ENCODE measurements at regions not wholly inside any gene's neighbourhood (a gene's known extent, or its start where the extent isn't known, plus 50 kb on each side); places are given as distances from the start of the nearest gene placed in this dataset.

- TF ChIP-seq CBFB (IDR thresholded peaks at IDR 0.05; ENCODE audit: low read depth) (no peak), POLR2A (IDR thresholded peaks at IDR 0.05; ENCODE audit: low read depth, low read length) (no peak), CTCF (IDR thresholded peaks at IDR 0.05 in 2 of 3, conservative IDR thresholded peaks at IDR 0.05 in 1 of 3; ENCODE audit: control insufficient read depth in 2 of 3, extremely low read depth in 1 of 3, insufficient read depth in 1 of 3, low read depth in 3 of 3, low read length in 3 of 3) (no peak), SMARCA5 (IDR thresholded peaks at IDR 0.05) (no peak), POLR2AphosphoS2 (IDR thresholded peaks at IDR 0.05; ENCODE audit: low read depth, low read length) (no peak), CREB1 (IDR thresholded peaks at IDR 0.05; ENCODE audit: low read depth) (no peak), SIN3A (IDR thresholded peaks at IDR 0.05; ENCODE audit: low read depth, low read length) (no peak), HCFC1 (IDR thresholded peaks at IDR 0.05; ENCODE audit: low read length) (no peak), MAX (IDR thresholded peaks at IDR 0.05; ENCODE audit: low read depth, low read length) (no peak), CHD2 (IDR thresholded peaks at IDR 0.05; ENCODE audit: borderline replicate concordance, low read depth, low read length) (no peak)
Measured at GRCh38 chr4:41406113-41406516, 131.8 kb upstream of the LIMCH1 start.
